ENCODE measurements at regions not wholly inside any gene's neighbourhood (a gene's known extent, or its start where the extent isn't known, plus 50 kb on each side); places are given as distances from the start of the nearest gene placed in this dataset.

- ChIA-PET RAD21 (ENCODE audit: unreplicated experiment) (interaction anchor here (1.9 kb wide), 1 partner anchor 7 kb away, joined by 6 read pairs; no protein-coding TSS in a partner anchor), CTCF (interaction anchor here (0.7 to 1.4 kb wide), 9 partner anchors 7 to 642 kb away, joined by 3 to 12 read pairs (median 4); no protein-coding TSS in a partner anchor), SMC1A (ENCODE audit: uncharacterized antibody, unreplicated experiment) (no interaction called here), POLR2A (no interaction called here)
- intact Hi-C loops (cut with micrococcal nuclease; ENCODE audit: unreplicated experiment) = no loop called here
- no peak overlapping the region for H3K4me2 ChIP-seq (ENCODE audit: control insufficient read depth, insufficient read depth)
- H3K36me3 ChIP-seq (ENCODE audit: control insufficient read depth in 2 of 2, insufficient read depth in 2 of 2, low read length in 1 of 2) = no peaks in the 10 kb centered on the region
- FAIRE-seq (no peak), DNase-seq (ENCODE audit: low read depth, low spot score) (no peak), ATAC-seq (no peak)
- no peaks in the 10 kb centered on the region for H4K20me1 ChIP-seq (ENCODE audit: control insufficient read depth, insufficient read depth)
- BruUV-seq (replicated peaks) = no TSS peak
- no peak overlapping the region for H3K27ac ChIP-seq (ENCODE audit: control insufficient read depth, insufficient read depth)
- peaks cover 8% of the 10 kb centered on the region; the same call in 1 of the 2 replicates for H3K4me1 ChIP-seq (ENCODE audit: control insufficient read depth, insufficient read depth, low read length)
- WGBS (ENCODE audit: insufficient coverage, insufficient replicate concordance, low lambda C conversion rate, missing lambda C conversion rate) = 28% methylated on average over 11 of the region's 13 CpGs
- H3K79me2 ChIP-seq (ENCODE audit: control insufficient read depth, insufficient read depth, low read length) = no peaks in the 10 kb centered on the region
- H2AFZ ChIP-seq (ENCODE audit: control insufficient read depth, low read depth, low read length) = no peak overlapping the region
- no peak overlapping the region for H3K4me3 ChIP-seq
- peaks cover 5 to 8% of the 10 kb centered on the region in 2 experiments; a peak in 3 of 4 replicates for H3K27me3 ChIP-seq (replicated peaks in 1 of 2; ENCODE audit: control insufficient read depth in 2 of 2, insufficient read depth in 2 of 2, low read length in 1 of 2)
- no peak overlapping the region for H3K9ac ChIP-seq (ENCODE audit: control insufficient read depth, insufficient read depth, low read length)
- TF ChIP-seq, protein P1, sequence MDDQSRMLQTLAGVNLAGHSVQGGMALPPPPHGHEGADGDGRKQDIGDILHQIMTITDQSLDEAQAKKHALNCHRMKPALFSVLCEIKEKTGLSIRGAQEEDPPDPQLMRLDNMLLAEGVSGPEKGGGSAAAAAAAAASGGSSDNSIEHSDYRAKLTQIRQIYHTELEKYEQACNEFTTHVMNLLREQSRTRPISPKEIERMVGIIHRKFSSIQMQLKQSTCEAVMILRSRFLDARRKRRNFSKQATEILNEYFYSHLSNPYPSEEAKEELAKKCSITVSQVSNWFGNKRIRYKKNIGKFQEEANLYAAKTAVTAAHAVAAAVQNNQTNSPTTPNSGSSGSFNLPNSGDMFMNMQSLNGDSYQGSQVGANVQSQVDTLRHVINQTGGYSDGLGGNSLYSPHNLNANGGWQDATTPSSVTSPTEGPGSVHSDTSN (IDR thresholded peaks at IDR 0.05; ENCODE audit: insufficient replicate concordance, low read depth, low read length) = no peak
- no peak for TF ChIP-seq RFX5 (IDR thresholded peaks at IDR 0.05; ENCODE audit: low read depth, low read length)
- no peak for TF ChIP-seq LARP7 (IDR thresholded peaks at IDR 0.05)
- H3K9me3 ChIP-seq (replicated peaks; ENCODE audit: control insufficient read depth, insufficient read depth, low read length) = no peaks in the 10 kb centered on the region
- in situ Hi-C loops (cut with MboI) = loop anchor here (10.0 kb wide), 1 partner anchor 717 kb away; no protein-coding TSS in a partner anchor
Measured at GRCh38 chr5:1651971-1652872, 128.5 kb upstream of the LPCAT1 start.

DNA sequence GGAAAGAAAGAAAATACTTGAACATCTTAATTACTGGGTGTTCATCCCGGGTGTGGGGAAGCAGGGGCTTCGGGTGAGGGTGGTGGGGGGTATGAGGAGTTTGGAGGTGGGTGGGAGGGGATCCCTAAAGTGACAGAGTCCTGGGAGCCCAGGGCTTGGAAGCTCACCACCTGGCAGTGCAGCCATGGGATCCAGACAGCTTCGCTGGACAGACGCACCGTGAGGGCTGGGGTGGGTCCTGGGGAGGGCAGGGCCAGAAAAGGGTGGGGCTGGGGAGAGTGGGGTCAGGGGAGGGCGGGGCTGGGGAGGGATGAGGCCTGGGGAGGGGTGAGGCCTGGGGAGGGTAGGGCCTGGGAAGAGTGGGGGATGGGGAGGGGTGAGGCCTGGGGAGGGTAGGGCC, 127.5 kb upstream of the LPCAT1 start:
- DNase-seq (ENCODE audit: low read depth, low spot score) = no peak
- no TSS peak for BruUV-seq (replicated peaks)
- ChIA-PET POLR2A (no interaction called here), SMC1A (ENCODE audit: uncharacterized antibody, unreplicated experiment) (no interaction called here), RAD21 (ENCODE audit: unreplicated experiment) (no interaction called here), CTCF (interaction anchor here (0.7 kb wide), 1 partner anchor 33 kb away, joined by 4 read pairs; no protein-coding TSS in a partner anchor)
- H3K79me2 ChIP-seq (ENCODE audit: control insufficient read depth, insufficient read depth, low read length) = no peaks in the 10 kb centered on the region
- 80% methylated on average over 3 of the region's 6 CpGs for WGBS (ENCODE audit: insufficient coverage, insufficient replicate concordance, low lambda C conversion rate, missing lambda C conversion rate)
- H3K9me3 ChIP-seq (replicated peaks; ENCODE audit: control insufficient read depth, insufficient read depth, low read length) = no peaks in the 10 kb centered on the region
- peaks cover 8% of the 10 kb centered on the region; the same call in 1 of the 2 replicates for H3K4me1 ChIP-seq (ENCODE audit: control insufficient read depth, insufficient read depth, low read length)
- H3K27me3 ChIP-seq (replicated peaks in 1 of 2; ENCODE audit: control insufficient read depth in 2 of 2, insufficient read depth in 2 of 2, low read length in 1 of 2) = peaks cover 0 to 8% of the 10 kb centered on the region in 2 experiments; a peak in 2 of 4 replicates
- no peak overlapping the region for H3K27ac ChIP-seq (ENCODE audit: control insufficient read depth, insufficient read depth)
- no peak overlapping the region for H2AFZ ChIP-seq (ENCODE audit: control insufficient read depth, low read depth, low read length)
- no peak for ATAC-seq
- no peak overlapping the region for H3K4me2 ChIP-seq (ENCODE audit: control insufficient read depth, insufficient read depth)
- H3K9ac ChIP-seq (ENCODE audit: control insufficient read depth, insufficient read depth, low read length) = no peak overlapping the region
- no peak for FAIRE-seq
- H4K20me1 ChIP-seq (ENCODE audit: control insufficient read depth, insufficient read depth) = no peaks in the 10 kb centered on the region
- intact Hi-C loops (cut with micrococcal nuclease; ENCODE audit: unreplicated experiment) = no loop called here
- H3K36me3 ChIP-seq (ENCODE audit: control insufficient read depth in 2 of 2, insufficient read depth in 2 of 2, low read length in 1 of 2) = no peaks in the 10 kb centered on the region
- no peak overlapping the region for H3K4me3 ChIP-seq
- in situ Hi-C loops (cut with MboI) = loop anchor here (10.0 kb wide), 1 partner anchor 716 kb away; no protein-coding TSS in a partner anchor
- TF ChIP-seq SRF (IDR thresholded peaks at IDR 0.05; ENCODE audit: low read depth in 2 of 2, low read length in 2 of 2) (no peak), E2F8 (IDR thresholded peaks at IDR 0.05; ENCODE audit: low read depth, partially characterized antibody) (no peak)
- TF ChIP-seq, protein P2, sequence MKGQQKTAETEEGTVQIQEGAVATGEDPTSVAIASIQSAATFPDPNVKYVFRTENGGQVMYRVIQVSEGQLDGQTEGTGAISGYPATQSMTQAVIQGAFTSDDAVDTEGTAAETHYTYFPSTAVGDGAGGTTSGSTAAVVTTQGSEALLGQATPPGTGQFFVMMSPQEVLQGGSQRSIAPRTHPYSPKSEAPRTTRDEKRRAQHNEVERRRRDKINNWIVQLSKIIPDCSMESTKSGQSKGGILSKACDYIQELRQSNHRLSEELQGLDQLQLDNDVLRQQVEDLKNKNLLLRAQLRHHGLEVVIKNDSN (IDR thresholded peaks at IDR 0.05; ENCODE audit: borderline replicate concordance, extremely low read length, insufficient read depth, low read depth, low read length) = no peak

All from GM12878 (cell line).